ENCODE measurements at regions not wholly inside any gene's neighbourhood (a gene's known extent, or its start where the extent isn't known, plus 50 kb on each side); places are given as distances from the start of the nearest gene placed in this dataset.

DNA sequence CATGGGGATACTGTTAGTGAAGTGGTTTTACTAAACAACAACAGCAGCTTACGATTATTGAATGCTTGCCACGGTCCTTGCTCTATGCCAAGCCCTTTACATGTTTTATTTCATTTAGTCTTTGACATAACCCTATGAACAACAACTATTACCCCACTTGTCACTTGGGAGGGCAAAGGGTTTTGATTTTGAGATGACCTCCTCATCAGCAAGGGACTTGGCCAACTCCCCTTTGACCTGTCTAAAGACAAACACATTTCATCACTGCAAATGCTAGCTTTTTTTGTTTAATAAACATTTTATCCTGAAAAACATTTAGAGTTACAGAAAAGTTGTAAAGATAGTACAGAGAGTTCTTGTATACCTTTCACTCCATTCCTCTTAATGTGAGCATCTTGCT lies 152.5 kb upstream of the WNT4 start:
- Mint-ChIP-seq H3K27me3 (ENCODE audit: low read depth) (no peaks in the 10 kb centered on the region), H3K4me1 (peaks cover 18% of the 10 kb centered on the region), H3K27ac (no peak overlapping the region), H3K9me3 (peaks cover 1% of the 10 kb centered on the region), H3K36me3 (no peaks in the 10 kb centered on the region), H3K4me3 (no peak overlapping the region)
- no peak for TF ChIP-seq CTCF (IDR thresholded peaks at IDR 0.05; ENCODE audit: unreplicated experiment)
- DNase-seq (ENCODE audit: low spot score in 2 of 2, unreplicated experiment in 2 of 2), result no peak

- H3K4me3 Mint-ChIP-seq, result no peak overlapping the region
- H3K36me3 Mint-ChIP-seq, result no peaks in the 10 kb centered on the region
- TF ChIP-seq CTCF (IDR thresholded peaks at IDR 0.05; ENCODE audit: unreplicated experiment), result no peak
- peaks cover 18% of the 10 kb centered on the region for H3K4me1 Mint-ChIP-seq
- H3K9me3 Mint-ChIP-seq, result peaks cover 6% of the 10 kb centered on the region
- no peaks in the 10 kb centered on the region for H3K27me3 Mint-ChIP-seq (ENCODE audit: low read depth)
- no peak overlapping the region for H3K27ac Mint-ChIP-seq
- no peak for DNase-seq (ENCODE audit: low spot score in 2 of 2, unreplicated experiment in 2 of 2)
Measured at GRCh38 chr1:22295856-22296255, 153.0 kb upstream of the WNT4 start.

DNA sequence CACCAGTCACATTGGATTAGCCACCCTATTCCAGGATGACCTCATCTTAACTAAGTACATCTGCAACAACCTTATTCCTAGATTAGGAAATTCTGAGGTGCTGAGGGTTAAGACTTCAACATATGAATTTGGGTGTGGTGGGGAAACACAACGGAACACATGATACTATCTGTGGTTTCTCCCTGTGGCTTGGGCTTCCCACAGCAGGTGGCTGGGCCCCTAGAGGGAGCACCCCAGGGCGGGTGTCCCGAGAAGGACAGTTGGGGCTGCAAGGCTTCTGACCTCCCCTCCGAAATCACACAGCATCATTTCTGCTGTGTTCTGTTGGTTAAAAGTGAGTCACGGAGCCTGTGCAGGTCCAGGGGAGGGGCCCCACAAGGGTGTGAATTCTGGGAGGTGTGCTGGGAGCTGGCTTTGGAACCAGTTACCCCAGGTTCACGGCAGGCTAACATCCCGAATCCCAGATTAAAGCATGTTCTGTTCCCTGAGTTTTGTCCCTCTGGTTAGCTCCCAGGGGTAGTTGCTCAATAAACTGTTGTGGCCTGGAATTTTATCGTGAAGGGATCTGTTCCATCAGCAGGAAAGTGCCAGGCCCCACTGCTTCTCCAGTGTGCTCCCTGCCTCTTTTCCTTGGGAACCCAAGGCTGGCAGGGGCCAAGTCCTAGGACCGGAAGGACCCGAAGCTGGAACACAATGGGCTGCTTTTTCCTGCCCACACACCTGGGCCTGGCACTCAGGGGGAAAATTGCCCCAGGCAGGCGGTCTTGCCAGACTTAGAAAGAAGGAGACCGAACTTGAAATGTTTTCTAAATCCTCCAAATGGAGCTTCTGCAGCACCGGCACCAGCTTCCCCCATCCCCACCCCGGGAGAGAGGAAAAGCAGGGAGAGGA lies 154.0 kb upstream of the WNT4 start:
- no peak for DNase-seq (ENCODE audit: low spot score in 2 of 2, unreplicated experiment in 2 of 2)
- H3K4me3 Mint-ChIP-seq, result no peak overlapping the region
- peaks cover 11% of the 10 kb centered on the region for H3K4me1 Mint-ChIP-seq
- H3K27me3 Mint-ChIP-seq (ENCODE audit: low read depth), result peaks cover 3% of the 10 kb centered on the region
- no peak for TF ChIP-seq CTCF (IDR thresholded peaks at IDR 0.05; ENCODE audit: unreplicated experiment)
- no peaks in the 10 kb centered on the region for H3K36me3 Mint-ChIP-seq
- H3K9me3 Mint-ChIP-seq, result peaks cover 17% of the 10 kb centered on the region
- H3K27ac Mint-ChIP-seq, result no peak overlapping the region

DNA sequence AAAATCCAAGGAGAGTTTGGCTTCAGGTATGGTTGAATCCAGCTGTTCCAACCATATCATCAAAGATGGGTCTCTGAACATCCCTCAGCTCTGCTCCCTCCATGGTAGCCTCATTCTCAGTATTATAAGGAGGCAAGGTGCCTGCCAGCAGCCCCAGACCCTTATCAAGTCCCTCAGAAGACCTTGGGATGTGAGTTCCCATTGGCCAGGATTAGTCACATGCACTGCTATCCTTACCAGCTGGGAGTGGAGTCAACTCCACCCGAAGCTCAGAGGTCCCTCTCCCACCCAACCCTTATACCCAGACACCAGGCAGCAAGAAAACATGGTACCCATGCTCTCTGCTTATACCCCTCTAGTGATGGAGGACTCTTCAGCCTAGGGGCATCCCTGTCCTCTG lies 153.7 kb upstream of the ZBTB40 start:
- Mint-ChIP-seq H3K27me3 (ENCODE audit: low read depth) (peaks cover 3% of the 10 kb centered on the region), H3K27ac (no peak overlapping the region), H3K9me3 (peaks cover 25% of the 10 kb centered on the region), H3K36me3 (peaks cover 6% of the 10 kb centered on the region), H3K4me1 (peaks cover 7% of the 10 kb centered on the region), H3K4me3 (no peak overlapping the region)
- no peak for TF ChIP-seq CTCF (IDR thresholded peaks at IDR 0.05; ENCODE audit: unreplicated experiment)
- no peak for DNase-seq (ENCODE audit: low spot score in 2 of 2, unreplicated experiment in 2 of 2)

DNA sequence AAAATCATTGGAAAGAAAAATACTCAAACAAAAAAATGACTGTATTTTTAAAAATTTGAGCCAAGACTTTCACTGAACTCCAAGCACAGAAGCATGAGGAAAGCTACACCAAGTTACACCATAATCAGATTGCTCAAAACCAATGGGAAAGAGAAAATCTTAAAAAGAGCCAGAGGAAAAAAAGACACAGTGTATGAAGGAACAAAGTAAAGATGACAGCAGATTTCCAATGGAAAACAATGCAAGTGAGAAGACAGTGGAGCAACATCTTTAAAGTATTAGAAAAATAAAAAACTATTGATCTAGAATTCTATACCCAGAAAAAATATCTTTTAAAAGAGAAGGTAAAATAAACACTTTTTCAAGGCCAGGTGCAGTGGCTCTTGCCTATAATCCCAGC lies 147.8 kb upstream of the ZBTB40 start:
- no peak for TF ChIP-seq CTCF (IDR thresholded peaks at IDR 0.05; ENCODE audit: unreplicated experiment)
- Mint-ChIP-seq H3K4me3 (no peak overlapping the region), H3K36me3 (peaks cover 10% of the 10 kb centered on the region), H3K4me1 (no peaks in the 10 kb centered on the region), H3K27ac (no peak overlapping the region), H3K27me3 (ENCODE audit: low read depth) (peaks cover 25% of the 10 kb centered on the region), H3K9me3 (peaks cover 55% of the 10 kb centered on the region)
- DNase-seq (ENCODE audit: low spot score in 2 of 2, unreplicated experiment in 2 of 2), result no peak

Measured in mesothelial cell of epicardium (in vitro differentiated cells).